Mesenchymal stem cell (in vitro differentiated cells and primary cell): ENCODE measurements at regions not wholly inside any gene's neighbourhood (a gene's known extent, or its start where the extent isn't known, plus 50 kb on each side); places are given as distances from the start of the nearest gene placed in this dataset.
"Not testable (repeated sequence)": the region's sequence is repeated elsewhere in the genome, so short reads cannot be mapped to it uniquely, and the experiment has no call there.

Experiments used
- DNase-seq: peaks from one replicate; pipeline ENCODE4 v3.0.0-alpha.2; 2013
- H2AFZ ChIP-seq: one replicate; pipeline ENCODE4 v1.6.1; 2013; ENCODE audit warnings: low read depth, mild to moderate bottlenecking, control low read depth, inconsistent platforms, low read length, moderate library complexity
- H2AK5ac ChIP-seq: 2 replicates; pipeline ENCODE4 v1.6.1; 2013; ENCODE audit warnings: low read length, moderate library complexity, mild to moderate bottlenecking, inconsistent platforms; ENCODE audit not compliant: severe bottlenecking
- H2BK120ac ChIP-seq: one replicate; pipeline ENCODE4 v1.6.1; 2013; ENCODE audit warnings: low read depth, mild to moderate bottlenecking, inconsistent platforms, low read length, moderate library complexity
- H2BK12ac ChIP-seq, 2 experiments: one replicate each; pipeline ENCODE4 v1.6.1; 2013; ENCODE audit warnings: inconsistent platforms in 2 of 2, low read length in 2 of 2, mild to moderate bottlenecking in 2 of 2, moderate library complexity in 2 of 2, control low read depth in 1 of 2
- H2BK15ac ChIP-seq: one replicate; pipeline ENCODE4 v1.6.1; 2013; ENCODE audit warnings: mild to moderate bottlenecking, low read depth, inconsistent platforms; ENCODE audit not compliant: poor library complexity, severe bottlenecking
- H2BK5ac ChIP-seq: 2 replicates; pipeline ENCODE4 v1.6.1; 2013; ENCODE audit warnings: low read depth, mild to moderate bottlenecking, low read length, control low read depth, inconsistent platforms; ENCODE audit not compliant: poor library complexity, severe bottlenecking
- H3K14ac ChIP-seq, 2 experiments: one replicate each; pipeline ENCODE4 v1.6.1; 2013; ENCODE audit warnings: inconsistent platforms in 2 of 2, low read length in 2 of 2, control low read depth in 1 of 2, mild to moderate bottlenecking in 1 of 2, moderate library complexity in 1 of 2
- H3K18ac ChIP-seq, 2 experiments: one replicate each; pipeline ENCODE4 v1.6.1; 2013; ENCODE audit warnings: inconsistent platforms in 2 of 2, low read length in 2 of 2, control low read depth in 1 of 2, low read depth in 1 of 2, mild to moderate bottlenecking in 1 of 2
- H3K23ac ChIP-seq, 2 experiments: one replicate each; pipeline ENCODE4 v1.6.1; 2013; ENCODE audit warnings: inconsistent platforms in 2 of 2, low read length in 2 of 2, mild to moderate bottlenecking in 2 of 2, moderate library complexity in 2 of 2, control low read depth in 1 of 2
- H3K27ac ChIP-seq: 2 replicates; pipeline ENCODE4 v1.5.1; 2013; ENCODE audit warnings: mild to moderate bottlenecking, moderate library complexity, low read length, control low read depth, inconsistent platforms; ENCODE audit not compliant: poor library complexity, severe bottlenecking
- H3K27me3 ChIP-seq, 2 experiments: 2 replicates each; pipeline versions ENCODE4 v1.6.1 to v1.7.0; 2013; ENCODE audit warnings: low read length in 2 of 2, mild to moderate bottlenecking in 2 of 2, moderate library complexity in 2 of 2, control low read depth in 1 of 2, inconsistent platforms in 1 of 2; ENCODE audit not compliant: control insufficient read depth in 1 of 2, insufficient read depth in 1 of 2
- H3K36me3 ChIP-seq, 2 experiments: 2 replicates each; pipeline versions ENCODE4 v1.6.1 to v1.7.0; 2013; ENCODE audit warnings: low read length in 2 of 2, control low read depth in 1 of 2, inconsistent platforms in 1 of 2, low read depth in 1 of 2, mild to moderate bottlenecking in 1 of 2; ENCODE audit not compliant: insufficient read depth in 2 of 2, control insufficient read depth in 1 of 2
- H3K4ac ChIP-seq, 2 experiments: one replicate each; pipeline ENCODE4 v1.6.1; 2013; ENCODE audit warnings: inconsistent platforms in 2 of 2, low read length in 2 of 2, mild to moderate bottlenecking in 2 of 2, moderate library complexity in 2 of 2, control low read depth in 1 of 2, low read depth in 1 of 2
- H3K4me1 ChIP-seq: 2 replicates; pipeline ENCODE4 v1.6.1; 2013; ENCODE audit warnings: low read depth, low read length, control low read depth; ENCODE audit not compliant: control insufficient read depth, insufficient read depth
- H3K4me2 ChIP-seq: 2 replicates; pipeline ENCODE4 v1.6.1; 2013; ENCODE audit warnings: low read length, mild to moderate bottlenecking, inconsistent platforms; ENCODE audit not compliant: poor library complexity, severe bottlenecking
- H3K4me3 ChIP-seq, 2 experiments: 2 replicates each; pipeline versions ENCODE4 v1.5.1 to v1.7.0; 2013; ENCODE audit warnings: low read length in 2 of 2, mild to moderate bottlenecking in 2 of 2, control low read depth in 1 of 2, low read depth in 1 of 2; ENCODE audit not compliant: insufficient read depth in 1 of 2
- H3K79me1 ChIP-seq: replicated peaks from 2 replicates; pipeline ENCODE4 v1.6.1; 2013; ENCODE audit warnings: mild to moderate bottlenecking, control low read depth, low read length, inconsistent platforms; ENCODE audit not compliant: poor library complexity, severe bottlenecking
- H3K9ac ChIP-seq: 2 replicates; pipeline ENCODE4 v1.7.0; 2013; ENCODE audit warnings: mild to moderate bottlenecking, low read length, moderate library complexity
- H3K9me3 ChIP-seq: 2 replicates; pipeline ENCODE4 v1.7.0; 2013; ENCODE audit warnings: mild to moderate bottlenecking, low read length; ENCODE audit not compliant: control insufficient read depth
- H4K8ac ChIP-seq: one replicate; pipeline ENCODE4 v1.6.1; 2013; ENCODE audit warnings: inconsistent platforms, mild to moderate bottlenecking, low read length, moderate library complexity
- H4K91ac ChIP-seq: one replicate; pipeline ENCODE4 v1.6.1; 2013; ENCODE audit warnings: mild to moderate bottlenecking, low read length, inconsistent platforms
- WGBS: methylation state at CpG from one replicate; pipeline ENCODE4 v1.1.7; 2013; ENCODE audit warnings: mixed read lengths; 5-methylcytosine and 5-hydroxymethylcytosine counted together

DNA sequence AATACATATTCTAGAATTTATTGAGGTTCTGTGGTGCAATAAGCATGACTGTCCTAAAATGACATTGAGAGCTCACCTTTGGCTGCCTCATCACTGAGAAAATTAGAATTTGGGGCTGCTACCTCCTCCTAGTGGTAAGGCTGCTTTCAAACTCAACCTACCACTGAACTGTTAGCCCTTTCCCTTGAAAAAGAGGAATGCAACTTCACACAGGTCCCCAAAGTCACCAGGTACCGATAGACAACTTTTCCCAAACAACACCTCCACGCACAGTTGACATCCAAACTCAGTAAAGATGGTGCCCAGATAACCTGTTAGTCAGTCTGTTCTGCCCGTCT is 75.9 kb upstream of the SCIN start:
- Histone ChIP-seq H3K18ac (no peak overlapping the region), H3K9ac (no peak overlapping the region), H2BK12ac (no peak overlapping the region), H2AFZ (no peak overlapping the region), H4K91ac (no peak overlapping the region), H3K27ac (no peak overlapping the region), H4K8ac (no peak overlapping the region), H2AK5ac (no peak overlapping the region), H2BK5ac (no peak overlapping the region), H3K79me1 (no peaks in the 10 kb centered on the region), H3K4me2 (no peak overlapping the region), H3K9me3 (no peaks in the 10 kb centered on the region), H2BK15ac (no peak overlapping the region), H2BK120ac (no peak overlapping the region), H3K27me3 (no peaks in the 10 kb centered on the region), H3K14ac (no peak overlapping the region), H3K4me1 (no peaks in the 10 kb centered on the region), H3K4ac (no peak overlapping the region), H3K23ac (no peak overlapping the region), H3K4me3 (no peak overlapping the region), H3K36me3 (no peaks in the 10 kb centered on the region)
- no peak for DNase-seq
- WGBS = 100% methylated on average over 2 of the region's 3 CpGs

DNA sequence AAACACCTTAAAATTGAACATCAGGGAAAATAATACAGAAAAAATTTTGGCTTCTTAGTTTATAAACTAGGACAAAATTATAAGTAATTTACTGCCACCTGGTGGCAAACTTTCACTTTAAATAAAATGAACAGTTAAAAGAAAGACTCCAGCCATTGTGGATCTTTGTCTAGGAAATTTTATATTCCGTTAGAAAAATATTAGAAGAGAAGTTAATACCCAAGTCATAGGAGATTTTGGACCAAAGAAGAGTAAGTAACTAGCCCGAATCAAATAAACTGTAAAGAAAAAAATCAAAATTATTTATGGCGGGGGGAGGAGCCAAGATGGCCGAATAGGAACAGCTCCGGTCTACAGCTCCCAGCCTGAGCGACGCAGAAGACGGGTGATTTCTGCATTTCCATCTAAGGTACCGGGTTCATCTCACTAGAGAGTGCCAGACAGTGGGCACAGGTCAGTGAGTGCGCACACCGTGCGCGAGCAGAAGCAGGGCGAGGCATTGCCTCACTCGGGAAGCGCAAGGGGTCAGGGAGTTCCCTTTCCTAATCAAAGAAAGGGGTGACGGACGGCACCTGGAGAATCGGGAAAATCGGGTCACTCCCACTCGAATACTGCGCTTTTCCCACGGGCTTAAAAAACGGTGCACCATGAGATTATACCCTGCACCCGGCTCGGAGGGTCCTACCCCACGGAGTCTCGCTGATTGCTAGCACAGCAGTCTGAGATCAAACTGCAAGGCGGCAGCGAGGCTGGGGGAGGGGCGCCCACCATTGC is 73.4 kb upstream of the SCIN start:
- not testable (repeated sequence) for H2BK15ac ChIP-seq, H3K18ac ChIP-seq, H3K4ac ChIP-seq, H4K8ac ChIP-seq, H3K79me1 ChIP-seq, H2BK5ac ChIP-seq, H3K4me2 ChIP-seq, H3K23ac ChIP-seq, H3K9me3 ChIP-seq, H3K36me3 ChIP-seq, H2AK5ac ChIP-seq, H2BK12ac ChIP-seq, H3K27me3 ChIP-seq, H3K14ac ChIP-seq, H2AFZ ChIP-seq, H3K4me3 ChIP-seq, H3K4me1 ChIP-seq, H2BK120ac ChIP-seq, H3K27ac ChIP-seq, H4K91ac ChIP-seq
- 87% methylated on average over 11 of the region's 31 CpGs for WGBS
- H3K9ac ChIP-seq = peak overlapping the region; percentile 80
- DNase-seq = peak; percentile 58

DNA sequence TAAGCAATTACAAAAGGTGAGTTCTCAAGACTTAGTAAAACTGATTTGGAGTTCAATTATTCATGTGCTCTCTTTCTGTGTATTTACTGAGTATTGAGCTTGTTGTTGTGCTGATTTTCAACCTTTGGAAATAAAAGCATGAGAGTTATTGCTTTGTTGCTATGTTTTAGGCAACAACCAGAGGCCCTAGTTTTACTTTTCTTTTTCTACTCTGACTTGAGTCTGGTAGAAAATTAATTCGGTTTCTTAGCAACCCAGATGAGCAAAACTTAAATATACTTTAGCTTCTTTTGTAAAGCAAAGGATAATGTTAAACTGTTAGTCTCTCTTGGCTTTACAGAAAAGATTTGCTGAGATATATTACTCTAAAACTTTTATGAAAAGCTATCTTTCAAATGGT is 66.4 kb upstream of the SCIN start:
- H3K9ac ChIP-seq = no peak overlapping the region
- H3K23ac ChIP-seq = no peak overlapping the region
- H2BK15ac ChIP-seq = no peak overlapping the region
- H4K91ac ChIP-seq = no peak overlapping the region
- no peak for DNase-seq
- H4K8ac ChIP-seq = no peak overlapping the region
- no peak overlapping the region for H3K14ac ChIP-seq
- WGBS = no CpG with 5 or more reads among the region's 1 CpG
- H2BK12ac ChIP-seq = no peak overlapping the region
- H3K79me1 ChIP-seq = no peaks in the 10 kb centered on the region
- no peak overlapping the region for H3K4me3 ChIP-seq
- no peaks in the 10 kb centered on the region for H3K27me3 ChIP-seq
- no peak overlapping the region for H2AK5ac ChIP-seq
- no peaks in the 10 kb centered on the region for H3K4me1 ChIP-seq
- H2BK5ac ChIP-seq = no peak overlapping the region
- H3K27ac ChIP-seq = no peak overlapping the region
- no peak overlapping the region for H3K4ac ChIP-seq
- no peaks in the 10 kb centered on the region for H3K9me3 ChIP-seq
- no peak overlapping the region for H2AFZ ChIP-seq
- H3K4me2 ChIP-seq = no peak overlapping the region
- no peaks in the 10 kb centered on the region for H3K36me3 ChIP-seq
- H3K18ac ChIP-seq = no peak overlapping the region
- no peak overlapping the region for H2BK120ac ChIP-seq

DNA sequence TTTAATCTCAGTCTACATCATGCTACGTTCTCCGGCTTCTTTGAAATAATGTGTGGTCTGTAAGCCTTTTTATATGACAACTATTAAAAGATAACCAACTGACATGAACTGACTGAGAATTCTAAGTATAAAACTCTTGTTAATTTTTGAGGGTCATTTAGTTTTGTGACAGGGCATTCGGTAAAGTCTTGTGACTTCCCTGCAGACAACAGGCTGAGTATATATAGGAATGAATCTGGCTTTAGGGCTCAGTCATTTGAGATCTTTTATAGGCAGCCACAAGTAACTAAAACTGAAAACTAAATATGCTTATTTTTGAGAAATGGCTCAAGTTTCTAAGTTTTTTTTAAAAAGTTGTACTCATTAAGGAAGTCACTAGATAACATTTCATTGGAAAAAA is 62.5 kb upstream of the SCIN start:
- Histone ChIP-seq H2BK12ac (no peak overlapping the region), H3K27me3 (no peaks in the 10 kb centered on the region), H2AK5ac (no peak overlapping the region), H3K9me3 (no peaks in the 10 kb centered on the region), H4K91ac (no peak overlapping the region), H3K9ac (no peak overlapping the region), H3K36me3 (no peaks in the 10 kb centered on the region), H3K18ac (no peak overlapping the region), H3K4me2 (no peak overlapping the region), H3K79me1 (no peaks in the 10 kb centered on the region), H2BK120ac (no peak overlapping the region), H2AFZ (no peak overlapping the region), H2BK5ac (no peak overlapping the region), H3K4me3 (no peak overlapping the region), H4K8ac (no peak overlapping the region), H3K27ac (no peak overlapping the region), H2BK15ac (no peak overlapping the region), H3K23ac (no peak overlapping the region), H3K4me1 (no peaks in the 10 kb centered on the region), H3K4ac (no peak overlapping the region), H3K14ac (no peak overlapping the region)
- 88% methylated on average over 1 of the region's 3 CpGs for WGBS
- no peak for DNase-seq
